HG03280 (cell line): ENCODE measurements at regions not wholly inside any gene's neighbourhood (a gene's known extent, or its start where the extent isn't known, plus 50 kb on each side); places are given as distances from the start of the nearest gene placed in this dataset.
"Not testable (repeated sequence)": the region's sequence is repeated elsewhere in the genome, so short reads cannot be mapped to it uniquely, and the experiment has no call there.

Source experiments
- ATAC-seq: cut with Tn5 transposase; IDR thresholded peaks from one replicate; pipeline ENCODE4 v1.9.1; 2021; ENCODE audit warnings: mild to moderate bottlenecking, moderate library complexity; ENCODE audit not compliant: unreplicated experiment

GRCh38 chr1:194774535-194774934, 1588.1 kb upstream of the B3GALT2 start:
- ATAC-seq, result no peak

GRCh38 chr1:194755241-194755994, 1569.0 kb upstream of the B3GALT2 start:
- ATAC-seq, result no peak

- not testable (repeated sequence) for ATAC-seq
Measured at GRCh38 chr1:194738843-194739242, 1552.4 kb upstream of the B3GALT2 start.

- no peak for ATAC-seq
Measured at GRCh38 chr1:194734970-194735369, 1548.6 kb upstream of the B3GALT2 start.

GRCh38 chr1:194731025-194731424, 1544.6 kb upstream of the B3GALT2 start:
- no peak for ATAC-seq

GRCh38 chr1:194730304-194730703, 1543.9 kb upstream of the B3GALT2 start:
- ATAC-seq, result no peak

GRCh38 chr1:194723067-194723466, 1536.7 kb upstream of the B3GALT2 start:
- no peak for ATAC-seq

- ATAC-seq, result no peak
Measured at GRCh38 chr1:194717941-194718340, 1531.5 kb upstream of the B3GALT2 start.

- ATAC-seq, result no peak
Measured at GRCh38 chr1:194717334-194717733, 1530.9 kb upstream of the B3GALT2 start.

GRCh38 chr1:194710671-194711070, 1524.3 kb upstream of the B3GALT2 start:
- ATAC-seq, result no peak

GRCh38 chr1:194709439-194709838, 1523.0 kb upstream of the B3GALT2 start:
- no peak for ATAC-seq

GRCh38 chr1:194707074-194707473, 1520.7 kb upstream of the B3GALT2 start:
- no peak for ATAC-seq

GRCh38 chr1:194705123-194705854, 1518.9 kb upstream of the B3GALT2 start:
- ATAC-seq, result no peak

GRCh38 chr1:194698908-194699318, 1512.5 kb upstream of the B3GALT2 start:
- ATAC-seq, result no peak

GRCh38 chr1:194693244-194693643, 1506.8 kb upstream of the B3GALT2 start:
- no peak for ATAC-seq

- no peak for ATAC-seq
Measured at GRCh38 chr1:194684636-194685035, 1498.2 kb upstream of the B3GALT2 start.

GRCh38 chr1:194658090-194658439, 1471.7 kb upstream of the B3GALT2 start:
- no peak for ATAC-seq

GRCh38 chr1:194654956-194655355, 1468.5 kb upstream of the B3GALT2 start:
- no peak for ATAC-seq

- no peak for ATAC-seq
Measured at GRCh38 chr1:194653385-194653784, 1467.0 kb upstream of the B3GALT2 start.

- no peak for ATAC-seq
Measured at GRCh38 chr1:194647118-194647517, 1460.7 kb upstream of the B3GALT2 start.

- ATAC-seq, result no peak
Measured at GRCh38 chr1:194644528-194644927, 1458.1 kb upstream of the B3GALT2 start.

GRCh38 chr1:194640322-194640721, 1453.9 kb upstream of the B3GALT2 start:
- ATAC-seq, result no peak
